Renal pelvis (tissue), 1 donor: ENCODE measurements at regions not wholly inside any gene's neighbourhood (a gene's known extent, or its start where the extent isn't known, plus 50 kb on each side); places are given as distances from the start of the nearest gene placed in this dataset.

ENCODE experiments used
- DNase-seq: peaks from one replicate; pipeline ENCODE4 v3.0.0-alpha.2; 2013

GRCh38 chr19:30083125-30083681, 141.2 kb downstream of the URI1 start:
- no peak for DNase-seq

GRCh38 chr19:30083701-30084156, 141.7 kb downstream of the URI1 start:
- DNase-seq, result no peak

GRCh38 chr19:30084390-30084819, 142.4 kb downstream of the URI1 start:
- DNase-seq, result no peak

GRCh38 chr19:30085394-30085793, 143.4 kb downstream of the URI1 start:
- no peak for DNase-seq

- no peak for DNase-seq
These were observed 144.2 kb downstream of the URI1 start for GRCh38 chr19:30086220-30086619.

- DNase-seq, result no peak
These were observed 144.9 kb downstream of the URI1 start for GRCh38 chr19:30086916-30087315.

- DNase-seq, result no peak
These were observed 145.5 kb downstream of the URI1 start for GRCh38 chr19:30087381-30088138.

- DNase-seq, result no peak
These were observed 146.5 kb downstream of the URI1 start for GRCh38 chr19:30088567-30088966.

- DNase-seq, result no peak
These were observed 147.1 kb downstream of the URI1 start for GRCh38 chr19:30089086-30089665.

- DNase-seq, result no peak
These were observed 148.4 kb downstream of the URI1 start for GRCh38 chr19:30090476-30090875.

GRCh38 chr19:30090963-30091362, 148.9 kb downstream of the URI1 start:
- DNase-seq, result no peak

GRCh38 chr19:30091456-30091855, 149.4 kb downstream of the URI1 start:
- DNase-seq, result no peak

GRCh38 chr19:30091856-30092255, 149.8 kb downstream of the URI1 start:
- no peak for DNase-seq

GRCh38 chr19:30092721-30093569, 150.9 kb downstream of the URI1 start:
- DNase-seq, result no peak

- DNase-seq, result no peak
These were observed 152.1 kb downstream of the URI1 start for GRCh38 chr19:30093966-30094755.

- DNase-seq, result no peak
These were observed 152.7 kb downstream of the URI1 start for GRCh38 chr19:30094756-30095140.

GRCh38 chr19:30095171-30095570, 153.1 kb downstream of the URI1 start:
- DNase-seq, result no peak

- DNase-seq, result no peak
These were observed 154.7 kb downstream of the URI1 start for GRCh38 chr19:30096596-30097370.

GRCh38 chr19:30097746-30098280, 155.8 kb downstream of the URI1 start:
- DNase-seq, result no peak

- no peak for DNase-seq
These were observed 160.2 kb downstream of the URI1 start for GRCh38 chr19:30102239-30102638.
